ENCODE measurements at regions not wholly inside any gene's neighbourhood (a gene's known extent, or its start where the extent isn't known, plus 50 kb on each side); places are given as distances from the start of the nearest gene placed in this dataset.

GRCh38 chr4:181799561-181800069, 443.6 kb upstream of the TENM3 start:
- H3K4me2 ChIP-seq (ENCODE audit: low read length, poor library complexity, severe bottlenecking): no peak overlapping the region
- H3K9me3 ChIP-seq (ENCODE audit: control insufficient read depth, low read length): peaks cover 14% of the 10 kb centered on the region
- H2BK12ac ChIP-seq (ENCODE audit: low read length in 2 of 2): no peak overlapping the region
- H2AFZ ChIP-seq (ENCODE audit: low read depth, low read length): no peak overlapping the region
- no peaks in the 10 kb centered on the region for H3K36me3 ChIP-seq (ENCODE audit: control insufficient read depth in 1 of 2, insufficient read depth in 2 of 2, low read depth in 1 of 2, low read length in 2 of 2)
- H3K27ac ChIP-seq (ENCODE audit: low read length, poor library complexity, severe bottlenecking): no peak overlapping the region
- WGBS: 89% methylated on average over 10 of the region's 10 CpGs
- H3K27me3 ChIP-seq (ENCODE audit: control insufficient read depth in 1 of 2, insufficient read depth in 1 of 2, low read length in 2 of 2): no peaks in the 10 kb centered on the region
- no peak overlapping the region for H2BK120ac ChIP-seq (ENCODE audit: low read depth, low read length)
- H2BK5ac ChIP-seq (ENCODE audit: low read depth, low read length, poor library complexity, severe bottlenecking): no peak overlapping the region
- no peak overlapping the region for H3K4me3 ChIP-seq (ENCODE audit: insufficient read depth in 1 of 2, low read depth in 1 of 2, low read length in 2 of 2)
- no peaks in the 10 kb centered on the region for H3K79me1 ChIP-seq (replicated peaks; ENCODE audit: low read length, poor library complexity, severe bottlenecking)
- H3K4me1 ChIP-seq (ENCODE audit: control insufficient read depth, insufficient read depth, low read depth, low read length): no peaks in the 10 kb centered on the region
- no peak overlapping the region for H2BK15ac ChIP-seq (ENCODE audit: low read depth, poor library complexity, severe bottlenecking)
- H3K14ac ChIP-seq (ENCODE audit: low read length in 2 of 2): no peak overlapping the region
- H3K23ac ChIP-seq (ENCODE audit: low read length in 2 of 2): no peak overlapping the region
- no peak overlapping the region for H4K91ac ChIP-seq (ENCODE audit: low read length)
- H3K18ac ChIP-seq (ENCODE audit: low read depth in 1 of 2, low read length in 2 of 2): no peak overlapping the region
- H2AK5ac ChIP-seq (ENCODE audit: low read length, severe bottlenecking): no peak overlapping the region
- H4K8ac ChIP-seq (ENCODE audit: low read length): no peak overlapping the region
- H3K4ac ChIP-seq (ENCODE audit: low read depth in 1 of 2, low read length in 2 of 2): no peak overlapping the region
- no peak overlapping the region for H3K9ac ChIP-seq (ENCODE audit: low read length)
- no peak for DNase-seq

GRCh38 chr4:181802207-181802606, 441.0 kb upstream of the TENM3 start:
- Histone ChIP-seq H3K36me3 (ENCODE audit: control insufficient read depth in 1 of 2, insufficient read depth in 2 of 2, low read depth in 1 of 2, low read length in 2 of 2) (no peaks in the 10 kb centered on the region), H2BK12ac (ENCODE audit: low read length in 2 of 2) (no peak overlapping the region), H3K4ac (ENCODE audit: low read depth in 1 of 2, low read length in 2 of 2) (no peak overlapping the region), H2AK5ac (ENCODE audit: low read length, severe bottlenecking) (no peak overlapping the region), H3K9ac (ENCODE audit: low read length) (no peak overlapping the region), H3K27ac (ENCODE audit: low read length, poor library complexity, severe bottlenecking) (no peak overlapping the region), H3K23ac (ENCODE audit: low read length in 2 of 2) (no peak overlapping the region), H3K4me3 (ENCODE audit: insufficient read depth in 1 of 2, low read depth in 1 of 2, low read length in 2 of 2) (no peak overlapping the region), H2BK5ac (ENCODE audit: low read depth, low read length, poor library complexity, severe bottlenecking) (no peak overlapping the region), H2BK15ac (ENCODE audit: low read depth, poor library complexity, severe bottlenecking) (no peak overlapping the region), H2AFZ (ENCODE audit: low read depth, low read length) (no peak overlapping the region), H3K79me1 (replicated peaks; ENCODE audit: low read length, poor library complexity, severe bottlenecking) (no peaks in the 10 kb centered on the region), H4K91ac (ENCODE audit: low read length) (no peak overlapping the region), H3K9me3 (ENCODE audit: control insufficient read depth, low read length) (no peaks in the 10 kb centered on the region), H4K8ac (ENCODE audit: low read length) (no peak overlapping the region), H2BK120ac (ENCODE audit: low read depth, low read length) (no peak overlapping the region), H3K18ac (ENCODE audit: low read depth in 1 of 2, low read length in 2 of 2) (no peak overlapping the region), H3K4me1 (ENCODE audit: control insufficient read depth, insufficient read depth, low read depth, low read length) (no peaks in the 10 kb centered on the region), H3K27me3 (ENCODE audit: control insufficient read depth in 1 of 2, insufficient read depth in 1 of 2, low read length in 2 of 2) (no peaks in the 10 kb centered on the region), H3K14ac (ENCODE audit: low read length in 2 of 2) (no peak overlapping the region), H3K4me2 (ENCODE audit: low read length, poor library complexity, severe bottlenecking) (no peak overlapping the region)
- no peak for DNase-seq
- WGBS: no CpG with 5 or more reads among the region's 2 CpGs

- no peaks in the 10 kb centered on the region for H3K79me1 ChIP-seq (replicated peaks; ENCODE audit: low read length, poor library complexity, severe bottlenecking)
- no peaks in the 10 kb centered on the region for H3K4me1 ChIP-seq (ENCODE audit: control insufficient read depth, insufficient read depth, low read depth, low read length)
- H3K14ac ChIP-seq (ENCODE audit: low read length in 2 of 2): no peak overlapping the region
- H3K27me3 ChIP-seq (ENCODE audit: control insufficient read depth in 1 of 2, insufficient read depth in 1 of 2, low read length in 2 of 2): no peaks in the 10 kb centered on the region
- H4K8ac ChIP-seq (ENCODE audit: low read length): no peak overlapping the region
- DNase-seq: no peak
- no peak overlapping the region for H3K4me2 ChIP-seq (ENCODE audit: low read length, poor library complexity, severe bottlenecking)
- H2AK5ac ChIP-seq (ENCODE audit: low read length, severe bottlenecking): no peak overlapping the region
- no peak overlapping the region for H2BK12ac ChIP-seq (ENCODE audit: low read length in 2 of 2)
- no peak overlapping the region for H3K4ac ChIP-seq (ENCODE audit: low read depth in 1 of 2, low read length in 2 of 2)
- no peak overlapping the region for H3K18ac ChIP-seq (ENCODE audit: low read depth in 1 of 2, low read length in 2 of 2)
- H3K23ac ChIP-seq (ENCODE audit: low read length in 2 of 2): no peak overlapping the region
- H4K91ac ChIP-seq (ENCODE audit: low read length): no peak overlapping the region
- H2BK5ac ChIP-seq (ENCODE audit: low read depth, low read length, poor library complexity, severe bottlenecking): no peak overlapping the region
- H3K36me3 ChIP-seq (ENCODE audit: control insufficient read depth in 1 of 2, insufficient read depth in 2 of 2, low read depth in 1 of 2, low read length in 2 of 2): no peaks in the 10 kb centered on the region
- no peak overlapping the region for H3K27ac ChIP-seq (ENCODE audit: low read length, poor library complexity, severe bottlenecking)
- no peak overlapping the region for H2BK120ac ChIP-seq (ENCODE audit: low read depth, low read length)
- no peak overlapping the region for H3K9ac ChIP-seq (ENCODE audit: low read length)
- H2AFZ ChIP-seq (ENCODE audit: low read depth, low read length): no peak overlapping the region
- H3K9me3 ChIP-seq (ENCODE audit: control insufficient read depth, low read length): no peaks in the 10 kb centered on the region
- H2BK15ac ChIP-seq (ENCODE audit: low read depth, poor library complexity, severe bottlenecking): no peak overlapping the region
- H3K4me3 ChIP-seq (ENCODE audit: insufficient read depth in 1 of 2, low read depth in 1 of 2, low read length in 2 of 2): no peak overlapping the region
Observed at GRCh38 chr4:181807771-181808170, 435.4 kb upstream of the TENM3 start.

- Histone ChIP-seq H2BK12ac (ENCODE audit: low read length in 2 of 2) (no peak overlapping the region), H3K79me1 (replicated peaks; ENCODE audit: low read length, poor library complexity, severe bottlenecking) (no peaks in the 10 kb centered on the region), H3K14ac (ENCODE audit: low read length in 2 of 2) (no peak overlapping the region), H3K18ac (ENCODE audit: low read depth in 1 of 2, low read length in 2 of 2) (no peak overlapping the region), H2BK15ac (ENCODE audit: low read depth, poor library complexity, severe bottlenecking) (no peak overlapping the region), H2BK5ac (ENCODE audit: low read depth, low read length, poor library complexity, severe bottlenecking) (no peak overlapping the region), H3K9me3 (ENCODE audit: control insufficient read depth, low read length) (no peaks in the 10 kb centered on the region), H3K27me3 (ENCODE audit: control insufficient read depth in 1 of 2, insufficient read depth in 1 of 2, low read length in 2 of 2) (no peaks in the 10 kb centered on the region), H3K4ac (ENCODE audit: low read depth in 1 of 2, low read length in 2 of 2) (no peak overlapping the region), H3K4me1 (ENCODE audit: control insufficient read depth, insufficient read depth, low read depth, low read length) (no peaks in the 10 kb centered on the region), H4K91ac (ENCODE audit: low read length) (no peak overlapping the region), H3K4me3 (ENCODE audit: insufficient read depth in 1 of 2, low read depth in 1 of 2, low read length in 2 of 2) (no peak overlapping the region), H4K8ac (ENCODE audit: low read length) (no peak overlapping the region), H3K23ac (ENCODE audit: low read length in 2 of 2) (no peak overlapping the region), H3K4me2 (ENCODE audit: low read length, poor library complexity, severe bottlenecking) (no peak overlapping the region), H3K36me3 (ENCODE audit: control insufficient read depth in 1 of 2, insufficient read depth in 2 of 2, low read depth in 1 of 2, low read length in 2 of 2) (no peaks in the 10 kb centered on the region), H3K27ac (ENCODE audit: low read length, poor library complexity, severe bottlenecking) (no peak overlapping the region), H2BK120ac (ENCODE audit: low read depth, low read length) (no peak overlapping the region), H3K9ac (ENCODE audit: low read length) (no peak overlapping the region), H2AK5ac (ENCODE audit: low read length, severe bottlenecking) (no peak overlapping the region), H2AFZ (ENCODE audit: low read depth, low read length) (no peak overlapping the region)
- DNase-seq: no peak
- WGBS: 79% methylated on average over 4 of the region's 5 CpGs
Observed at GRCh38 chr4:181810711-181811110, 432.5 kb upstream of the TENM3 start.

All from mesenchymal stem cell (in vitro differentiated cells and primary cell).